HEK293 (cell line): ENCODE measurements at regions not wholly inside any gene's neighbourhood (a gene's known extent, or its start where the extent isn't known, plus 50 kb on each side); places are given as distances from the start of the nearest gene placed in this dataset.
A peak's percentile ranks its signal among the peaks of the same experiment; 100 is the strongest.

ENCODE experiments used
- CTCF ChIA-PET: fragments of 350-600 bp; formaldehyde crosslinking; extraction: SDS; loops from one replicate; lab custom pipeline; 2021; ENCODE audit warnings: antibody characterized with exemption; lab: Yijun Ruan, JAX
- POLR2A ChIA-PET: fragments of 300-600 bp; formaldehyde crosslinking; extraction: SDS; loops from one replicate; lab custom pipeline; 2020; ENCODE audit warnings: antibody characterized with exemption, inconsistent platforms; lab: Yijun Ruan, JAX
- H3K27ac ChIP-seq: fragments of 200-500 bp; sonication (Bioruptor generic); 2 replicates; pipeline ENCODE4 v1.5.1; 2014; ENCODE audit warnings: low read depth, low read length, control low read depth, inconsistent platforms; ENCODE audit errors: extremely low read depth
- H3K36me3 ChIP-seq, 2 experiments: fragments of 200-500 bp in 1 of 2; sonication (Bioruptor generic) in 1 of 2; 1 replicate in 1 of 2; 2 replicates in 1 of 2; pipeline ENCODE4 v1.5.1; 2014 to 2017; ENCODE audit warnings: inconsistent platforms in 2 of 2, low read length in 2 of 2; ENCODE audit not compliant: control insufficient read depth in 2 of 2, insufficient read depth in 1 of 2
- H3K4me1 ChIP-seq: fragments of 200-500 bp; sonication (Bioruptor generic); 2 replicates; pipeline ENCODE4 v1.5.1; 2014; ENCODE audit warnings: mild to moderate bottlenecking, low read length, inconsistent platforms; ENCODE audit not compliant: control insufficient read depth, insufficient read depth
- H3K4me3 ChIP-seq: 2 replicates; pipeline ENCODE4 v1.5.1; 2011; ENCODE audit warnings: low read depth, mild to moderate bottlenecking, control low read depth, low read length, moderate library complexity
- H3K9me3 ChIP-seq: fragments of 200-500 bp; sonication (Bioruptor generic); 2 replicates; pipeline ENCODE4 v1.5.1; 2014; ENCODE audit warnings: low read depth, low read length, inconsistent platforms; ENCODE audit not compliant: control insufficient read depth, insufficient read depth
- HOXD13 ChIP-seq: sonication (generic); formaldehyde crosslinking; IDR thresholded peaks from 2 replicates; pipeline ENCODE4 v1.8.0; 2022; ENCODE audit warnings: missing genetic modification reagents, borderline replicate concordance
- KLF1 ChIP-seq: fragments of 450-650 bp; formaldehyde crosslinking; IDR thresholded peaks from 2 replicates; pipeline ENCODE4 v1.5.1; 2016; ENCODE audit warnings: missing biosample characterization, missing genetic modification characterization
- KLF10 ChIP-seq: fragments of 450-650 bp; IDR thresholded peaks from 2 replicates; pipeline ENCODE4 v1.5.1; 2018; ENCODE audit warnings: missing biosample characterization, mild to moderate bottlenecking, missing genetic modification characterization
- OSR2 ChIP-seq: fragments of 450-650 bp; formaldehyde crosslinking; IDR thresholded peaks from 2 replicates; pipeline ENCODE4 v1.5.1; 2016; ENCODE audit warnings: missing biosample characterization, missing genetic modification characterization
- ZBTB1 ChIP-seq: fragments of 450-650 bp; formaldehyde crosslinking; IDR thresholded peaks from 2 replicates; pipeline ENCODE4 v1.5.1; 2016; ENCODE audit warnings: missing biosample characterization, missing genetic modification characterization
- ZBTB7A ChIP-seq: fragments of 450-650 bp; formaldehyde crosslinking; IDR thresholded peaks from 2 replicates; pipeline ENCODE4 v1.5.1; 2016; ENCODE audit warnings: low read depth, missing biosample characterization, missing genetic modification characterization
- ZFP41 ChIP-seq: fragments of 450-650 bp; formaldehyde crosslinking; IDR thresholded peaks from 2 replicates; pipeline ENCODE4 v1.5.1; 2016; ENCODE audit warnings: missing biosample characterization, missing genetic modification characterization, borderline replicate concordance
- ZIC2 ChIP-seq: fragments of 450-650 bp; formaldehyde crosslinking; IDR thresholded peaks from 2 replicates; pipeline ENCODE4 v1.5.1; 2016; ENCODE audit warnings: missing biosample characterization, missing genetic modification characterization
- ZNF10 ChIP-seq: fragments of 450-650 bp; formaldehyde crosslinking; IDR thresholded peaks from 2 replicates; pipeline ENCODE4 v1.5.1; 2017; ENCODE audit warnings: missing biosample characterization, missing genetic modification characterization
- ZNF121 ChIP-seq: fragments of 450-650 bp; formaldehyde crosslinking; IDR thresholded peaks from 2 replicates; pipeline ENCODE4 v1.5.1; 2016; ENCODE audit warnings: missing biosample characterization, missing genetic modification characterization
- ZNF138 ChIP-seq: fragments of 450-650 bp; formaldehyde crosslinking; IDR thresholded peaks from 2 replicates; pipeline ENCODE4 v1.5.1; 2016; ENCODE audit warnings: missing biosample characterization, missing genetic modification characterization, borderline replicate concordance
- ZNF169 ChIP-seq: fragments of 450-650 bp; formaldehyde crosslinking; IDR thresholded peaks from 2 replicates; pipeline ENCODE4 v1.5.1; 2016; ENCODE audit warnings: missing biosample characterization, missing genetic modification characterization
- ZNF175 ChIP-seq: fragments of 450-650 bp; formaldehyde crosslinking; IDR thresholded peaks from 2 replicates; pipeline ENCODE4 v1.5.1; 2016; ENCODE audit warnings: missing biosample characterization, missing genetic modification characterization
- ZNF18 ChIP-seq: fragments of 450-650 bp; formaldehyde crosslinking; IDR thresholded peaks from 2 replicates; pipeline ENCODE4 v1.5.1; 2016; ENCODE audit warnings: missing biosample characterization, missing genetic modification characterization
- ZNF202 ChIP-seq: fragments of 450-650 bp; formaldehyde crosslinking; IDR thresholded peaks from 2 replicates; pipeline ENCODE4 v1.5.1; 2016; ENCODE audit warnings: missing biosample characterization, missing genetic modification characterization, borderline replicate concordance
- ZNF311 ChIP-seq: fragments of 450-650 bp; formaldehyde crosslinking; IDR thresholded peaks from 2 replicates; pipeline ENCODE4 v1.5.1; 2017; ENCODE audit warnings: missing biosample characterization, missing genetic modification characterization, borderline replicate concordance
- ZNF362 ChIP-seq: fragments of 450-650 bp; formaldehyde crosslinking; IDR thresholded peaks from 2 replicates; pipeline ENCODE4 v1.5.1; 2016; ENCODE audit warnings: missing biosample characterization, missing genetic modification characterization
- ZNF394 ChIP-seq: fragments of 450-650 bp; formaldehyde crosslinking; IDR thresholded peaks from 2 replicates; pipeline ENCODE4 v1.5.1; 2016; ENCODE audit warnings: missing biosample characterization, missing genetic modification characterization, mild to moderate bottlenecking, moderate library complexity, borderline replicate concordance
- ZNF433 ChIP-seq: fragments of 450-650 bp; formaldehyde crosslinking; IDR thresholded peaks from 2 replicates; pipeline ENCODE4 v1.5.1; 2016; ENCODE audit warnings: missing biosample characterization, missing genetic modification characterization, low read depth
- ZNF560 ChIP-seq: fragments of 450-650 bp; formaldehyde crosslinking; IDR thresholded peaks from 2 replicates; pipeline ENCODE4 v1.5.1; 2017; ENCODE audit warnings: missing biosample characterization, missing genetic modification characterization, borderline replicate concordance
- ZNF626 ChIP-seq: fragments of 450-650 bp; sonication (Bioruptor Pico); formaldehyde crosslinking; IDR thresholded peaks from 2 replicates; pipeline ENCODE4 v1.5.1; 2018; ENCODE audit warnings: missing biosample characterization, missing genetic modification characterization, inconsistent platforms
- ZNF707 ChIP-seq: fragments of 450-650 bp; formaldehyde crosslinking; IDR thresholded peaks from 2 replicates; pipeline ENCODE4 v1.5.1; 2016; ENCODE audit warnings: missing biosample characterization, missing genetic modification characterization
- ZNF837 ChIP-seq: fragments of 450-650 bp; formaldehyde crosslinking; IDR thresholded peaks from 2 replicates; pipeline ENCODE4 v1.5.1; 2016; ENCODE audit warnings: missing biosample characterization, missing genetic modification characterization
- ZXDB ChIP-seq: fragments of 450-650 bp; formaldehyde crosslinking; IDR thresholded peaks from 2 replicates; pipeline ENCODE4 v1.5.1; 2016; ENCODE audit warnings: missing biosample characterization, missing genetic modification characterization
- TF ChIP-seq, protein P1 (sequence below): fragments of 450-650 bp; IDR thresholded peaks from 2 replicates; pipeline ENCODE4 v1.5.1; 2018; ENCODE audit warnings: missing biosample characterization, mild to moderate bottlenecking, missing genetic modification characterization
- TF ChIP-seq, protein P2 (sequence below): fragments of 450-650 bp; IDR thresholded peaks from 2 replicates; pipeline ENCODE4 v1.5.1; 2018; ENCODE audit warnings: missing biosample characterization, missing genetic modification characterization

- H3K4me3 ChIP-seq = no peak overlapping the region
- TF ChIP-seq, protein P1, sequence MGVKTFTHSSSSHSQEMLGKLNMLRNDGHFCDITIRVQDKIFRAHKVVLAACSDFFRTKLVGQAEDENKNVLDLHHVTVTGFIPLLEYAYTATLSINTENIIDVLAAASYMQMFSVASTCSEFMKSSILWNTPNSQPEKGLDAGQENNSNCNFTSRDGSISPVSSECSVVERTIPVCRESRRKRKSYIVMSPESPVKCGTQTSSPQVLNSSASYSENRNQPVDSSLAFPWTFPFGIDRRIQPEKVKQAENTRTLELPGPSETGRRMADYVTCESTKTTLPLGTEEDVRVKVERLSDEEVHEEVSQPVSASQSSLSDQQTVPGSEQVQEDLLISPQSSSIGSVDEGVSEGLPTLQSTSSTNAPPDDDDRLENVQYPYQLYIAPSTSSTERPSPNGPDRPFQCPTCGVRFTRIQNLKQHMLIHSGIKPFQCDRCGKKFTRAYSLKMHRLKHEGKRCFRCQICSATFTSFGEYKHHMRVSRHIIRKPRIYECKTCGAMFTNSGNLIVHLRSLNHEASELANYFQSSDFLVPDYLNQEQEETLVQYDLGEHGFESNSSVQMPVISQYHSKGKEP (tag by site-specific recombination) = no peak
- no peak for TF ChIP-seq OSR2 (tag by site-specific recombination)
- no peak for TF ChIP-seq ZNF433 (tag by site-specific recombination)
- TF ChIP-seq ZNF18 = no peak
- no peak for TF ChIP-seq ZNF175 (tag by site-specific recombination)
- no peak for TF ChIP-seq ZNF202 (tag by site-specific recombination)
- no peak for TF ChIP-seq ZNF560
- TF ChIP-seq ZNF626 (tag by site-specific recombination) = no peak
- TF ChIP-seq ZFP41 (tag by site-specific recombination) = no peak
- TF ChIP-seq ZNF138 (tag by site-specific recombination) = no peak
- no peak for TF ChIP-seq ZNF10 (tag by site-specific recombination)
- TF ChIP-seq HOXD13 (CRISPR knock-in tag) = no peak
- ChIA-PET CTCF (no interaction called here), POLR2A (no interaction called here)
- H3K4me1 ChIP-seq = no peaks in the 10 kb centered on the region
- H3K27ac ChIP-seq = no peak overlapping the region
- H3K9me3 ChIP-seq = no peaks in the 10 kb centered on the region
- H3K36me3 ChIP-seq = no peaks in the 10 kb centered on the region
Measured at GRCh38 chr1:116313776-116314175, 59.3 kb upstream of the ATP1A1 start.

- Histone ChIP-seq H3K4me3 (no peak overlapping the region), H3K36me3 (no peaks in the 10 kb centered on the region), H3K27ac (no peak overlapping the region), H3K4me1 (no peaks in the 10 kb centered on the region), H3K9me3 (no peaks in the 10 kb centered on the region)
- ChIA-PET POLR2A (no interaction called here), CTCF (no interaction called here)
- TF ChIP-seq ZXDB (tag by site-specific recombination) (no peak), ZNF169 (tag by site-specific recombination) (no peak), ZNF121 (tag by site-specific recombination) (peak; percentile 39; the same call in 1 of the 2 replicates), ZIC2 (tag by site-specific recombination) (no peak)
Measured at GRCh38 chr1:116314305-116314919, 58.6 kb upstream of the ATP1A1 start.

DNA sequence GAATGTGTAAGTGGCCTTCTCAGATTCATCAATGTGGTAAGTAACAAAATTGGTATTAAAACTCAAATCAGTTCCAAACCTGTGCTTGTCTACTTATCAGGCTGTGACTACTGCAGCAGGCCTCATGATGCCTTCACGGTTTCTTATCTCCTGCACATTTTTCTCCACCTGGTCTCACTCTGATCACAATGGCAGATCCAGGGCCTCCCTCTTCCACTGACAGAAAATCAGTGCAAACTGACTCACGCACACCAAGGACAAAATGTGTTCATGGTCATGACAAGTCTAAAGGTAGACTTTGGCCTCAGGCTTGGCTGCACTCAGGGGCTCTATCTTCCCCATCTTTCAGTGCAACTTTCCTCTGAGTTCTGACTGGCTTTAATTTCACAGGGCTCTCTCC lies 56.7 kb upstream of the ATP1A1 start:
- no peaks in the 10 kb centered on the region for H3K9me3 ChIP-seq
- CTCF ChIA-PET = no interaction called here
- H3K36me3 ChIP-seq = no peaks in the 10 kb centered on the region
- POLR2A ChIA-PET = no interaction called here
- H3K27ac ChIP-seq = no peak overlapping the region
- no peaks in the 10 kb centered on the region for H3K4me1 ChIP-seq
- H3K4me3 ChIP-seq = no peak overlapping the region
- TF ChIP-seq ZNF394 (tag by site-specific recombination) (no peak), KLF10 (tag by site-specific recombination) (no peak), ZBTB1 (no peak), KLF1 (tag by site-specific recombination) (no peak), ZBTB7A (tag by site-specific recombination) (no peak), ZNF707 (tag by site-specific recombination) (no peak), ZNF837 (tag by site-specific recombination) (no peak), ZNF362 (tag by site-specific recombination) (no peak), ZNF311 (tag by site-specific recombination) (no peak)
- TF ChIP-seq, protein P2, sequence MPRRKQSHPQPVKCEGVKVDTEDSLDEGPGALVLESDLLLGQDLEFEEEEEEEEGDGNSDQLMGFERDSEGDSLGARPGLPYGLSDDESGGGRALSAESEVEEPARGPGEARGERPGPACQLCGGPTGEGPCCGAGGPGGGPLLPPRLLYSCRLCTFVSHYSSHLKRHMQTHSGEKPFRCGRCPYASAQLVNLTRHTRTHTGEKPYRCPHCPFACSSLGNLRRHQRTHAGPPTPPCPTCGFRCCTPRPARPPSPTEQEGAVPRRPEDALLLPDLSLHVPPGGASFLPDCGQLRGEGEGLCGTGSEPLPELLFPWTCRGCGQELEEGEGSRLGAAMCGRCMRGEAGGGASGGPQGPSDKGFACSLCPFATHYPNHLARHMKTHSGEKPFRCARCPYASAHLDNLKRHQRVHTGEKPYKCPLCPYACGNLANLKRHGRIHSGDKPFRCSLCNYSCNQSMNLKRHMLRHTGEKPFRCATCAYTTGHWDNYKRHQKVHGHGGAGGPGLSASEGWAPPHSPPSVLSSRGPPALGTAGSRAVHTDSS = no peak
